ENCODE measurements at regions not wholly inside any gene's neighbourhood (a gene's known extent, or its start where the extent isn't known, plus 50 kb on each side); places are given as distances from the start of the nearest gene placed in this dataset.

DNA sequence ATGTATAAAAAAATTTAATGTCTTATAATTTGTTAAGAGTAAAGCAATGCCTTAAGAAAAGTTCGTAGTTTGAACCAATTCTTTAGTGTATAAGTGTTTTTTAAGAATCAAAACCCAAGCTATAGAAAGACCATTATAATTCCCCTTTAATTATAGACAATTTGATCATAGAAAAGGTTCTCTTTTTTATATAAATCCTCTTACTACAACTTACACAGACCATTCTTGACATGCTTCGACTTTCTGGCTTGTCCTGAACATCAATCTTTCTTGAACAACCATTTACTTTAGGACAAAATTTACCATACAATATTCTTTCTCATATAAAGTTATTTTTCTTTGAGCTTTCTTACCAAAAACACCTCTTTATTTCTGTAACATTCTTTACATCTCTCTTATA is 330.5 kb upstream of the SPANXN1 start:
- TF ChIP-seq POLR2AphosphoS5 (IDR thresholded peaks at IDR 0.05): no peak
- TF ChIP-seq, protein P1, sequence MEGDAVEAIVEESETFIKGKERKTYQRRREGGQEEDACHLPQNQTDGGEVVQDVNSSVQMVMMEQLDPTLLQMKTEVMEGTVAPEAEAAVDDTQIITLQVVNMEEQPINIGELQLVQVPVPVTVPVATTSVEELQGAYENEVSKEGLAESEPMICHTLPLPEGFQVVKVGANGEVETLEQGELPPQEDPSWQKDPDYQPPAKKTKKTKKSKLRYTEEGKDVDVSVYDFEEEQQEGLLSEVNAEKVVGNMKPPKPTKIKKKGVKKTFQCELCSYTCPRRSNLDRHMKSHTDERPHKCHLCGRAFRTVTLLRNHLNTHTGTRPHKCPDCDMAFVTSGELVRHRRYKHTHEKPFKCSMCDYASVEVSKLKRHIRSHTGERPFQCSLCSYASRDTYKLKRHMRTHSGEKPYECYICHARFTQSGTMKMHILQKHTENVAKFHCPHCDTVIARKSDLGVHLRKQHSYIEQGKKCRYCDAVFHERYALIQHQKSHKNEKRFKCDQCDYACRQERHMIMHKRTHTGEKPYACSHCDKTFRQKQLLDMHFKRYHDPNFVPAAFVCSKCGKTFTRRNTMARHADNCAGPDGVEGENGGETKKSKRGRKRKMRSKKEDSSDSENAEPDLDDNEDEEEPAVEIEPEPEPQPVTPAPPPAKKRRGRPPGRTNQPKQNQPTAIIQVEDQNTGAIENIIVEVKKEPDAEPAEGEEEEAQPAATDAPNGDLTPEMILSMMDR (IDR thresholded peaks at IDR 0.05): no peak

Data from transverse colon (tissue), 4 donors.